ENCODE measurements at regions not wholly inside any gene's neighbourhood (a gene's known extent, or its start where the extent isn't known, plus 50 kb on each side); places are given as distances from the start of the nearest gene placed in this dataset.
"Not testable (repeated sequence)": the region's sequence is repeated elsewhere in the genome, so short reads cannot be mapped to it uniquely, and the experiment has no call there.

DNA sequence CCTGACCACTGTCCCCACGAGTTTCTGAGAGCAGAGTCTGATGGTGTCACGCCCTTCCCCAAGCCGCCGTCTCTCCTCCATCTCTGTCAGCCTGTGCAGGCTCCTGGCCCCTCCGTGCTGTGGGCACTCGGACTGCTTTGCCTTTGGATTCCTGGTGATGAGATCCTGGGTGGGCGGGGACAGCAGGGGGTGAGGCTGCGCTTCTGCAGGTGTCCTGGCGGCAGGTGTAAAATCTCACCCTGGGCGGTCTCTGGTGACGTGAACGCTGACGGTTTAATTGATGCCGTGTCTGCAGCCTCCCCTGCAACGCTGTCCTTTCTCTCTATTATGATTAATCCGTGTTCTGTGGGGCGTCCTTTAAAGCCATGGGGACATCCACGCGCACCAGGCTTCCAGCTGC, 148.0 kb downstream of the LAT start:
- not testable (repeated sequence) for DNase-seq

DNA sequence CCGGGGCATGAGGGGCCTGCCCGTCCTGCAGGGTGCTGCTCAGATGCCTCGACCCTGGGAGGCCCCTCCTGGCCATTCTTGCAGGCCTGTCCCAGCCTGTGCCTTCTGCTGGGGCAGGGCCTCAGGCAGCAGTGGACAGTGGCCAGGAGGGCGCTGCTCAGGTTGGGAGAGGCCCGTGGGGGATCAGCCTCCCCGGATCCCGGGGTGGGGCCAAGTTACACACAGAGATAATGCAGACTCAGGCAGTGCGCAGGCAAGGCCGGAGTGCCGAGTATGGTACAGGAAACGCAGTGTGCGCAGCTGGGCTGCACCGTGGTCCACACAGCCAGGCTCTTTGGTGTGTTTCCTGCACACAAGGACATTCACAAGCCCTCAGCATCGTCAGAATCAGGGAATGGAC, 147.6 kb downstream of the LAT start:
- not testable (repeated sequence) for DNase-seq

DNA sequence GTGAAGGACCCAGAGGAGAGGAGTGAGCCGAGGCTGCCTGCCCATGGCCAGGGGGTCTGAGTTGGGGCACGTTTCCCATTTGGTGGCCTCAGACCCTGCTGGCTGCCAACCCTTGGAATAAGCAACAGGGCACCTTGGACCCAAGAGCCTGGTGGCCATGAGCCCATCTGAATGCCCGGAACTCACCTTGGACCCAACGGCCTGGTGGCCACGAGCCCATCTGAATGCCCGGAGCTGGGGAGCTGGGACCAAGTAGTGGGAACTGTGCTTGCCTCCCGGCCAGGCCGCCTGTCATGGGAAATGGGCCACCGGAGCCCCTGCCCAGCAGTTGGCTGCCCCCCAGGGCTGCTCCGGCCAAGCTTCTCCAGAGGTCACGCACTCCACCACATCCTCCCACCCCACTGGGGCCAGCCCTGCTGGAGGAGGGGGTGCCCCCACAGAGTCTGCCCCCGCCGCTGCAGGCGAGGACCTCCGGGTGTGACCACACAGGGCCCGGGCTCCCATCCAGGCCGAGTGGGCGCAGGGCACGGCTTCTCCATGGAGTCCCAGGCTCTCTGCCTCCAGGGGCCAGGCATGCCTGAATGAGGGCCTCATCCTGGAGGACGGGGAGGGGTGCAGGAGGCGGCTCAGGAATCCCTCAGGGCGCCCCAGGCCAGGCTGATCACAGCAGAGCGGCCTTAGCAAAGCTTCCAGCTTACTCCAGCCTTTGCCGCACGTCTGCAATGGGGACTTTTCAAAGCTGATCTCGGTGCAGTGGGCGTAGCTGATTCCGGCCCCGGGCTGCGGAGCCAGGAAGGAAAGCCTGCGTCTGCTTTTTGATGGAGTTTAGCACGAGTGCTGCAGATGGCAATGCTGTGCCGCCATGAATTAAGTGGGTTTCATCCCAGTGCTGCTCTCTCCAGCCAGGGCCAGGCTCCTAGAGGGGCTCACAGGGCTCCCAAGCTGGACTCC, 146.3 kb downstream of the LAT start:
- peak in 1 of 2 donors; percentile 27 for DNase-seq

DNA sequence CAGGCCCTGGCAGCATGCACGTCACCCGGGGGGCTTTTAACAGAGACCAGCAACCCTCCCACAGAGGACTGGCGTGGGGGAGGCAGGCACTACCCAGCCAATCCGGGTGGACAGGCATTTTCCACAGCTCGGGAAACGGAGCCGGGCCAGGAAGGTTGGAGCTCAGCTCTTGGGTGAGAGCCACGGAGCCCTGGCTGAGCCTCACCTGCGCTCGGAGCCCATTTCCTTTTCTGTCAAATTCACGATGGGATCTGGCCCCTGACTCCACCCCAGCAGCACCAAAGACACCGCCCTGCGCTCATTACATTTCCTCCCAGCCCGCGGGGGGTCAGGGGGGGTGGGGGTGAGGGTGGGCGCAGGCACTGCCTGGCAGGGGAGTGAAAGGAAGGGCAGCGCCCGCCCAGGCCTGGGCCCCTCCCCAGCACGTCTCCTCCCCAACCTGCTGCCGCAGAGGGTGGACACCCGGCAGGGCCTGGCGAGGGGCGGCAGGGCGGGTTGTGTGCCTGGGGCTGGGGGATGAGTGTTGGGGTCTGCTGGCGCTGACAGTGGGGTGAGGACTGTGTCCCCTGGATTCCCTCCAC, 145.4 kb downstream of the LAT start:
- DNase-seq = not testable (repeated sequence)

DNA sequence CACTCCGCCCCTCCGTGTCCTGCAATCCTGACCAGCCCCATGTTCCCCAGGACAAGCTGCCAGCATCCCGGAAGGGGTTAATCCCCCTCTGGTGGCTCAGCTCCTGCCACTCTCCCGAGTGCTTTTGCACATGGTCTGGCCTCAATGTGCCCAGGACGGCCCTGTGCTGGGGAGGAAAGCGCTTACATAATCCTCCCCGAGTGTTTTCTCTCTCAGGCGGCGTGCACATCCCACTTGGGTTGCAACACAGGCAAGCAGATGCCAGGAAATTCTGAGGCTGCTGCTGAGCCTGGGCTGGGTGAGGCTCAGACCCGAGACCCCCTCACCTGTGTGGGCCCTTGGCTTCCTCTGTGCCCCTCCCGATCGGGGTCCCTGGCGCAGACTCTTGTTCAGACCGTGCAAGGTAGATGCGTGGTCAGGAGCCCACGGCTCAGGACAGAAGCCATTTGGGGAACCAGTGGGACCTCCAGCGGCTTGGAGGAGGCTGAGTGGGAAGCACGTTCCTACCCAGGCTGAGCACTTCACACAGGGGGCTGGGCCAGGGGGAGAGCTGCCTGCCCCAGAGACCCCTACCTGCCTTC, 144.7 kb downstream of the LAT start:
- DNase-seq = peak in 1 of 2 donors; percentile 13

DNA sequence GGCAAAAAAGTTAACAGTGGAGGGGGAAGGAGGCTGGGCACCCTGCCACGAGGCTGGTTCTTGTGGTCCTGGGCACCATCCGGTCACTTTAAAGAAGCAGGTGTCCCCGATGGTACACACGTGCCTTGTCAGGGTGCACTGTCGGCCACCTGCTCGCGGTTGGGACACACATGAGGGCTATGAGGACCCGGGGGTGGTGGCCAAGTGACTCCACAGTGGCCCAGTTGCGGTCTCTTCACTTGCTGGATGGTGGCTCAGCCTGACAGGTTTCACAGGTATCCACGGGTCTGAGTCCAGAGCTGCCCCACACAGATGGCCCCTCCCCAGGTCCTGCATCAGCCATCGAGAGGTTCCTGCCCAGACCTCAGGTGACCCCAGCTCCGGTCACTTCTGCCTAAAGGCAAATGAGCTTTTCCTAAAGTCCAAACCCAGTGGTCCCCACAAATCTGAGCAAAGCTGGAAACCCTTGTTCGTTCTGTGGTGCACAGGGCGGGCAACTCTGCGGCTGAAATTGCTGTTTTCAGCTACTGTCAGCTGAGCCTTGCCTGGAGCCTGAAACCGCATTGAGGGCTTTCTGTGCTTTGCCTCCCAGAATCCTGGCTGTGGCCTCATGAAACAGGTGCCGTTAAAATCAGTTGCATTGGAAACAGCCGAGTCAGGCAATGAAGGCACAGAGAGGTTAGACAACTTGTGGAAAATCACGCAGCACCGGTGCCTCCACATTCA, 144.0 kb downstream of the LAT start:
- not testable (repeated sequence) for DNase-seq

DNA sequence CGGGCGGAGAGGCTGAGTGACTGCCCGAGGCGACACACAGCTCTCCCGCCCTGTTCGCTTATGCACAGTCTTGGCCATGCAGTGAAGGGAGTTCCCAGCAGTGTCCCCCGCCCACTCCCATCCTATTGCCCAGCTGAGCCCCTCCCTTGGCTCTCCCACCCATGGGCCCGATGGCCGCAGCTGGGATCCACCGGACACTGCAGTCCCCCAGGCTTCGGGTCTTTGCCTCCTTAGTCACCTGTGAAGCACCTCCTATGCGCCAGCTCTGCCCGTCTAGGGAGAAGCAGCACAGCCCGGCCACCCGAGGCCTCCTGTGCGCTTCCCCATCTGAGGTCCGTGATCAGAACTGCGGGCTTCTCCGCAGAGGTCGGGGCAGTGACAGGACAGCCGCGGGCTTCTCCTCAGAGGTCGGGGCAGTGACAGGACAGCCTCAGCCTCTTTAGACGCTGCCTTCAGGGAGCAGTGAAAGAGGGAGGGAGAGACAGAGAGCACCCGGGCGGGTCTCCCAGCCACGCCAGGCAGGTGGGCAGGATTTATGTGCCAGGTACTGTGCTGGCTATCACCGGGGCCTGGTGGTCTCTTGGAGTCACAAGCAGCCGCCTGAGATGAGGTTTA, 143.1 kb downstream of the LAT start:
- DNase-seq = not testable (repeated sequence)

DNA sequence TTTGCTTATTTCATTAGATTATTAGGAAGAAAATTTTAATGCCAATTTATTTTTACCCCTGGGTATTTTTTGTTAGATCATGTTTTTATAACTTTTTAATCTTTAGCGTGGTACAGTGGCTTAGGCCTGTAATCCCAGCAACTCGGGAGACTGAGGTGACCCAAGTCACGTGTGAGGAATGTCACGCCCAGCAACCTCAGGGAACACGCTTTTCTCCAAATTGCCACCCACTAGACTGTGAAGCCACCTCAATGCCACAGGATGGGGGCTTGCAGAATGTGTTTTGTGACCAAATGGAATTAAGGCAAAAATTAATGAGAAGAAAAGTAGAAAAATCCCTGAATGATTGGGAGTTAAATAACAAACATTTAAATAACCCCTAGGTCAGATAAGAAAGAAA, 141.8 kb downstream of the LAT start:
- no peak for DNase-seq

DNA sequence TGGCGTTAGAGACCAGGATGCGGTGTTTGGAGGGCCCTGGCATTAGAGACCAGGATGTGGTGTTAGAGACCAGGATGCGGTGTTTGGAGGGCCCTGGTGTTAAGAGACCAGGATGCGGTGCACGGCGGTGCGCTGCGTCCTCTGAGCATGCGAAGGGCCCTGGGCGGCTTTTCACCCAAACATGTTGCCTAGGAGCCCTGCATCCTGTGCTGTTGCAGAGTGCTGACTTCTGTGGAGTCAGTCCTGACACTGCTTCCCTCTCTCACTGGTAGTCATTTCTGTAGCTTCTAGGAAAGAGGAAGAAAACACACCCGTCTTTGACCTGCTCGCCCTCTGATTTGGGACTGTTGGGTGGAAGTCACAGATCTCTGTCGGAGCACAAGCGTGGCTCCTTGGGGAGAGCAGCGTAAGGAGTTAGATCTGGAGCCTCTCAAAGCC, 141.2 kb downstream of the LAT start:
- DNase-seq = no peak

DNA sequence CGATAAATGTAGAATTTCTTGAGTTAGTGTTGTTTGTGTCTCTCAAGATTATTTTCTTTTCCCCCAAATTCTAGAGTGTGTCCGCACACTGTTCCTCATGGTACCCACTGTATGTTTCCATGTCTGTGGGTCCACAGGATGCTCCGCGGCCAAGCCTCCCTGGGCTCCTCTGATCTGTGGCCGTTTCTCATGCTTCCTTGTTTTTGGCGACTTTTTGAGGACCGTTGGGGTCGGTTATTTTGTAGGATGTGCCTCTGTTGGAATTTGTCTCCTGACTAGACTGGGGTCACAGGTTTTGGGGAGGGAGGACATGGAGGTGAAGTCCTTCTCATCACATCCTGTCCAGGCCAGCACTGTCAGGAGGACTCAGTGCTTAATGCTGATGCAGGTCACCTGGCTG, 140.0 kb downstream of the LAT start:
- DNase-seq = no peak

DNA sequence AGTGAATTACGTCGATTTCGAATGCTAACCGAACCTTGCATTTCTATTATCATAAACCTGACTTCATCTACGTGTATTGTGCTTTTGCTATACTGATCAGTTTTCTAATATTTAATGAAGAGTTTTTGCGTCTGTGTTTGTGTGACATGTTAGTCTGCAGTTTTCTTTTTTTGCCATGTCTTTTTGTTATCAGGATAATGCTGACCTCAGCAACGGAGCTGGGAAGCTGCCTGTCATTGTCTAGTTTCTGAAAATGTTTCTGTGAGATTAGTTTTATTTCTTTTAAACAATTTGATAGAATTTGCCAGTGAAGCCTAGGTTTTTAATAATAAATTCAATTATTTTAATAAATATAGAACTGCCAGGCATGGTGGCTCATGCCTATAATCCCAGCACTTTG, 139.3 kb downstream of the LAT start:
- DNase-seq = not testable (repeated sequence)

DNA sequence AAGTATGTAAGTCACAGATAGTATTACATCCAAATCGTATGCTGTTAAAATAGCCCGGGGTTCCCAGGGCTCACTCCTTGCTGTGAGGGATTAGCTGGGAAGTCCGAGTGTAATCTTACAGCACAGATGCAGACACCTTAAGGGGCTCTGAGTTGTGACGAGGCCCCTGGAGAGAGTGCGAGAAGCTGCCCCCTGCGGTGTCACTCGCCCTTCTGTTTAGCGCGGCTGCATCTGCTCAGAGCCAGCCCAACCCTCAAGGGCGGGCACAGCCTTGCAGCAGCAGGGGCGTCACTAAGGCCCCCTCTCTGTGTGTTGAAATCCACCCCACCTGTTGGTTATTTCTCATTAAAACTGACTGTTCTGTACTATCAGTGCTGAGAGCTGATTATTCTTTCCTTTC, 135.8 kb downstream of the LAT start:
- not testable (repeated sequence) for DNase-seq

DNA sequence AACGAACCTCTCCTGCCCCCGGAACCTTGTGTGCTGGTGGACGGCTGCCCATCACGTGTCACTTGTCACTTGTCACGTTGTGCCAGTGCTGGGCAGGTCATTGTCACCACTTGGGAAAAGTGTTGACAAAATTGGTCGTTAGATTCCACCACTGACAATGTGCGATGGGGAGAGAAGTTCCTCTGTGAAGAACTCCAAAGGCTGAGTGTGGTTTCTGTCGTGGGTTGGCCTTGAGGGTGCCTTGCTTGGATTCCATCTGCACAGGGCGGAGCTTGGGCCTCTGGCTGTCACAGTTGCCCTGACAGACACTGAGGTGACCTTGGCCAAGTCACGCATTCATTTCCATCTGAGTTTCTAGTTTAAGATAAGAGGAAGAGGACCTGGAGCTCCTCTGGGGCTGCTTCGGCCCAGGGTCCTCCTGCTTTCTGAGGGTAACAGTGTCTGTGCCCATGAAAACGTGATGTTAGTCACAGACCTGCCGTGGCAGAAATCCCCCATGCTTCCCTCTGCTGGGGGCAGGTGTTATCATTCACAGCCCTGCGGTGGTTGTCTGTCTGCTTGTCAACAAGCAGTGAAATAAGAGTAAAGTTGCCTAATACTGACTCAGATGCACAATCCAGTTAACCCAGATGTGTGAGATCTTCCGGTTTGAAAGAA, 133.6 kb downstream of the LAT start:
- not testable (repeated sequence) for DNase-seq

DNA sequence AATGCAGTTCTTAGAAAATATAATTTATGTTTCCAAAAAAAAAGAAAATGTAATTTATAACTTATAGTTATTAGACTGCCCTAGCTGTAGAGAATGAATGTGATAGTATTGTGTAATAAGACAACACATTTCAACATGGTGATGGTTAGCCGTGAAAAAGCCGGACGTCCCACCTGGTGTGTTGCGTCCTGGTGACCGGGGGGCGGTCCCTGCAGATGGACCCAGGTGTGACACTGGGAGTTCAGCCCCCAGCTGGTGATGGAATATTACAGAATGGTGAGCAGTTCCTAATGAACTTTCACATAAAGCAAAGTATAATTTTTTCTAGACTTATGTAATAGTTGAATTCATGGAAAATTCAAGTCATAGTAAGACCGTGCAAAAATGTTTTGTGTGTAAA, 132.8 kb downstream of the LAT start:
- DNase-seq = no peak

DNA sequence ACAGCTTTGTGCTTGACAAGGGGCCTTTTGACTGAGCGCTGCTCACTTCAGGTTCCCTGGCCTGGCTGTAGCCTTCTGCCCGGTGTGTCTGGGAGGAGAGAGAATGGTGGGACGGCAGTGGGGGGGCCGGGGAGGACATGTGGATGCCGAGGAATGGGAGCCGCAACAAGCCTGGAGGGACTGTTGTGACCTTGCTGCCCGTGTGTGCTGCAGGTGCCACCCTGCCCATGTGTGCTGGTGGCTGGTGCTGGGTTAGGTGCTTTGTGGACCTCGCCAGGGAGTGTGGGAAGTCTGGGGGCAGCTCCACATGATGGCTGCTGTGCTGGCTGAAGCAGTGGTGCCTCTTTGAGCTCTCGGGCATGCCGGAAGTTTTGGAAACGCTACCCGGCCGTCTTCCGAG, 132.1 kb downstream of the LAT start:
- DNase-seq = no peak

DNA sequence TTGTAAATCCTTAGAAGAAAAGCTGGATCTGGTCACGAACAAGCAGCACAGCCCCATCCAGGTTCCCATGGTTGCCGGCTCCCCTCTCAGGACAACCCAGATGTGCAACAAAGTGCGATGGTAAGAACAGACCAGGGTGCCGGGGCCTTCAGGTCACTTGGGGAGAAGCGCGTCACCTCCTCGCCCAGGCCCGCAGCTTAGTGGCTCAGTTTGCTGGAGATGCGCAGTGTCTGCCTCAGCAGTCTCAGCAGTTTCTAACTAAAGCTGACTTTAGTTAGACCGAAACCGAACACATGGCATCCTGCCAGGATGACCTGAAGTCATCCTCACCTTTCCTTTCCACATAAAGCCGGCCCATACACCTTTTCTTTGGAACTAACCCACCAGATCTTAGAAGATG, 131.4 kb downstream of the LAT start:
- DNase-seq = not testable (repeated sequence)

DNA sequence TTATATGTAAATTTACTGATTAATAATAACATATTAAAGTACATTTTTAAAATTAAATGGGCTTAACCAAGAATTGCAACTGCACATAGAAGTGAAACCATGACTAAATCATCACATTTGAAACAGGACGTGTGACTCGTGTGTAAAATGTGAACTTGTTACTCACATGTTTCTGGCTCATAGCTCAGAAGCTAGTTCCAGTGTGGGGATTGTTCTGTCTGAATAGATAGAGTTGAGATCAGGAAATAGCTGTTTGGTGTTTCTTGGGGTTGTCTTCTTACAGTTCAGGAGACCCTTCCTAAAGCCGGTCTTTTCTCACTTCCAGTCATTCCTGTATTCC, 130.9 kb downstream of the LAT start:
- DNase-seq = not testable (repeated sequence)

DNA sequence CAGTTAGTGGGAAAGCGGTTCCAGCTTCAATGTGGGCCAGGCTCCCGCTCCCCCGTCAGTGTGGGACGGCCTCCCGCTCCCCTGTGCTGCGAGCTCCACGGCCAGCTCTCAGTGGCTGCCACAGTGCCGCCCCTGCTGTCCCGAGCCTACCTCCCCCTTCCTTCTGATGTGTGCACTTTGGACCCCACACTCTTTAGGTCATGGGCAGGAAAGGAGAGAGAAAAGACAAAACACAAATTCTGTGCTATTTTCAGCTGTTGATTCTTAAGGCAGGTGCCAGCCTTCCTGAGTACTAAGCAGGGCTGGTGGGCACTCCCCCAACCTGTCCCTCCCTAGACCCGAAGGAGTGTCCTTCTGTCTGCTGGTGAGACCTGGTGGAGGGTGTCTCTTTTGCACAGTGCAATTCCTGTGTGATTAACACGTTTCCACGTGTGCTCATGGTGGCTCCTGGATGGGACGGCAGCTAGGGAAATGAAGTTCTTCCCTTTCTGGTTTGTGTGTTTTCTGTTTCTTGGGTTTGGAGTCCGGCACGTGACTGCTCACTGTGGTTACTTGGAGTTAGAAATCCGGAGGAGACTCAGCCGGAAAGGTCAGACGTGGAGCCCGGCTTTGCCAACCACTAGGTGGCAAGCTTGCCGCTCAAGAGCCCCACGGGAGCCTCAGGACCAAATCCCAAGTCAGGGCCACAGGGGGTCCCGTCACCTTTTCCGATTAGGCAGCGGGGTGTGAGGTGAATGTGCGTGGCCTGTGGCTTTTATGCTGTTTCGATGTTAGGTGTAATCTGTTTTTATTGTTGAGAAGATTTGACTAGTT, 130.3 kb downstream of the LAT start:
- DNase-seq = peak; percentile 28 to 31

DNA sequence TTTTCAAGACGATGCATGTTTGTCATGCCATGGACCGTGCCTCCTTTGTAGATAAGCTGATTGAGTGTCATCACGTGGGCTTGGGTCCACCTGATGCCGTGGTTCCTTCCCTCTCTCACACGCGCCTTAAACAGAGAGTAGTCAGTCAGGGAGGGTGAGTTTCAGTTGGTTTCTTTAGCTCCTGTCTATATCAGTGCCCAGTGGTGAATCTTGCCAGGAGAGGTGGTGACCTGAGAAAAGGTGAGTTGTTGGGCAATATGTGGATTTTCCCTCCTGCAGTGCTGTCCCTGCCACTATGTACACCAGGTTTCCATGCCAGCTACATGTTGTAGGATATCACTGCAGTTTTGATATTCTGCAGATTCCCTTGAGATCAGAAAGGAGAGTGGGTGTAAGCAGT, 129.7 kb downstream of the LAT start:
- no peak for DNase-seq

DNA sequence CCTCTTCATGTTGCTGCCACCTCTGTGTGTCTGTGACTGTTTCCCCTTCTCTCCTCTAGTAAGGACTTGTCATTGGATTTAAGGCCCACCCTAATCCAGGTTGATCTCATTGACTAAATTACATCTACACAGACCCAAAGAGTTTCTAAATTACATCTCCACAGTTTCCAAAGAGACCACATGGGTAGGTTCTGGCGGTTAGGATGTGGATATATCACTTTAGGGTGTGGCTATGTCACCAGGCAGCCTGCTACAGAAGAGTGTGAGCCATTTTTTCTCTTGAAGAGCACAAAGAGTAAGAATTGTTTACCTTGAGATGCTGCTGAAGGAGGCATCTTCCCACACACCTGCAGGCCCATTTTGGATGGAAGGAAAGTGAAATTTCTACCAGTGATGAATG, 128.6 kb downstream of the LAT start:
- not testable (repeated sequence) for DNase-seq
